ENCODE measurements at regions not wholly inside any gene's neighbourhood (a gene's known extent, or its start where the extent isn't known, plus 50 kb on each side); places are given as distances from the start of the nearest gene placed in this dataset.
"Not testable (repeated sequence)": the region's sequence is repeated elsewhere in the genome, so short reads cannot be mapped to it uniquely, and the experiment has no call there.

DNA sequence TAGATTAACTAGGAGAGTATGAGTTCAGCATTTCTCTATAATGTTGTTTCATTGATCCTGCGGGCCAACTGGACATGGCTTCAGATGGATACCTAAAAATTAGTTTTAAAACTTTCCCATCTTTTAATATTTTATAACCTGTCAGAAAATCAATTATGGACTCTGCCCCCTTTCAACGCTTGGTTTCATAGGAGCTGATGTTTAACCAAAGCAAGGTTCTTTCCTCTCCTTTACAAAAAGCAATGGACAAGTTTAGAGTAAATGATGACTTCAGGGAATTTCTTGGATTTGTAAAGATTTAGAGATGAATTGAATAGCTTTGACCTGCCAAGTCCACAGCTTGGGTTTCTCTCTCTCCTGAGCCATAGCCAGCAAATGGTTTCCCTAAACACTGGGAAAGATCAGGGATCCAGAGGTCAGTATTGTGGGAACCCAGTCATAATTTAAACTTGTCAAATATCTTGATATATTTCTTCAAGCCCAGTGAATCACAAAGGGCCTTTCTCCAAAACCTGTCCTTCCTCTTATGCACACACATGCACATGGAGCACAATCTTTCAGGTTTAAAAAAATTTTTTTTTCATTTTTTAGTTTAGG is 177.1 kb downstream of the EVX1 start:
- no peak for DNase-seq

DNA sequence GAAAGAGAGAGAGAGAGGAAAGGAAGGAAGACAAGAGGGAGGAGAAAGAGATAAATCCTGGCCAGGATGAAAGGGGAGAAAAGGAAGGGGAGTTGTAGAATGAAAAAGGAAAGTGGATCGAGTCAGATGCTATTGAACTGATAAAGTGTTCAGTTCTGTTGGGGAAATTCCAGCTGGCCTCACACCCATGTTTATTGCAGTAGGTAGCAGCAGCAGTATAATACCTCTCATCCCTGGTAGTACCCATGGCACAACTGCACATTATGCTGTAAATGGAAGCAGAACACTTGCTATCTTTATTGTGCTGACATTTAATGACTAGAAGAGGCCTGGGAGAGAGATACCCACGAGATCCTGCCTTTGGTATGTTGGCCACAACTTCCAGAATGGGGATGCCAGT is 178.1 kb downstream of the EVX1 start:
- no peak for DNase-seq

DNA sequence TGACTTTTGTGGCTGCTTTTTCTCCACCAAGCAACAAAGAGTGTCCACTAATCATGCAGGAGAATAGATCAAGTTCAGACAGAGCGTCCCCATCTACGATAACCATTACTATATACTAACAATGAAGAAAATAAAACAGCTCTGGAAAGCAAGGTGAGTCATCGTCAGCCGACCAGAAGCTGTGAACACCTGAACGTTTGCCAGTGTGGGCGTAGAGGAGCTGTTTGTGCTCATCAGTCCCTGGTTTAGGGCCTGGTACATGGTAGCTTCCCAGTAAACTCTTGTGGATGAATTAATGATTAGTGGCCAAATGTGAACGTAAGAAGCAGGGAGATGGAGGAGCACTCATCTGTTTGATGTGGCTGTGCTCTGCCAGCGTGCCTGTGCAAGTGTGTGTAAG is 180.7 kb downstream of the EVX1 start:
- DNase-seq: no peak

DNA sequence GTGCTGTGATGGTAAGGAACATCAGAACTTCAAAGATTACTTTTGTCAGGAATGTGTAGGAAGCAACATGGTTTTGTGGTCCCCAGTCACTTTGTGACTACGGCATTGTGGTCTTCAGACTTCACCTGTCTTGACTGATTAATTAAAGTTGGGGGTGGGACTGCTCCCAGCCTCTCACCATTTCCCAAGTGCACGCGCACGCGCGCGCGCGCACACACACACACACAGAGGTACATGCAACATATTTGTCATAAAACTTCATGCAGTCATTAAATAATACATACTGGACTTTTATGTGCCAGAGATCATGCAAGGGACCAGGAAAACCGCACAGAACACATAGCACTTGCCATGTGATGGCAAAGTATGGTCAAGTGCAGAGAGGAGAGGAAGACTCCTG is 181.2 kb downstream of the EVX1 start:
- DNase-seq: no peak

DNA sequence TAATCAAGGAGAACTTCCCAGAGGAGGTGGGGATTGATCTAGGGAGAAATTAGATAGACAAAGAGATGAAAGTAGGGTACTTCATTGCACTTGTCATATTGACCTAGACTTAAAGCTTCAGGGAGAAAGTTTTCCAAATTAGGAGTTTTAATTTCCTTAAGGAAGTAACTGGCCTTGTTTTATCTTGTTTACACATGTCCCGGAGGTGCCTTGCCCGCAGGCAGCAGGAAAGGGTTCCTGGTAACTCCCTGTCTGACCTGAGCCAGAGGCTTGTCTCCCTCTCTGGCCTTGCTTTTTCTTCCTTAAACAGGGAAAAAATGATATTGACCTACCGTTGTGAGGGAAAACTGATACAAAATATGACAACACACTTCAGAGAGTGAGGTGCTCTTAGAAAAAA is 181.6 kb downstream of the EVX1 start:
- DNase-seq: no peak

DNA sequence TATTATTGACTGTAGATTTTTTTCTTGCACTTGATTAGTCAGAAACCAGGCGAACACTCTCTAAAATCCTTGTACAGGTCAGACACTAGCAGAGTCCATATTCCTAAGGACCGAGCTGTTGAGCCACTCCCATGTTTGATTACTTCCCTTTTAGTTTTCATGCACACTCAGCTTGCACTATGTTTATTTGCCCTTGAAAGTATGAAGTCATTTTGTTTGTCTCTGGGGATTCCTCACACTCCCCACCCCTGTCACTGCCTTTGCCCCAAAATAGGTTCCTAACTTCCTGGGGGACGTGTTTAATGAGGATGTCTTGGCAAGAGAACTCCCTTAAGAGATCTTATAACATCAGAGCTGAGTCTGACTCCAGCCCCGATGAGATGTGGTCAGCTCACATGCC is 182.1 kb downstream of the EVX1 start:
- DNase-seq: no peak

DNA sequence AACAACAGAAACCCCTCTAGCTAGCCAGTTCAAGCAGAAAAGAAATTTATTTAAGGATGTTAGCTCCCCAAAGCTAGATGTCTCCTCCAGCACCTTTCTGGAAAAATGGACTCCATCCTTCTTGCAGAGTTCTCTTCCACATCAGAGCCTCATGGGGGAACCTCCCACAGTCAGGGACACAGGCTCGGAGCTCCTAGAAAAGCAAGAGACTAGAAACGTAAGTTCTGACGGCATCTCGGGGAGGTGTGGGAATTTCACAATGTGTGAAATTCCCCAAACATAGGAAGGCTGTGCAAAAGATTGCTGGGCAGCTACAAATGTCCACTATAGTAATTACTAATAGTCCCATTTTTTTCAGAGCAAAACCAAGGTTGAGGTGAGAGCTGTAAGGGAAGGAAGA is 184.8 kb downstream of the EVX1 start:
- DNase-seq: no peak

DNA sequence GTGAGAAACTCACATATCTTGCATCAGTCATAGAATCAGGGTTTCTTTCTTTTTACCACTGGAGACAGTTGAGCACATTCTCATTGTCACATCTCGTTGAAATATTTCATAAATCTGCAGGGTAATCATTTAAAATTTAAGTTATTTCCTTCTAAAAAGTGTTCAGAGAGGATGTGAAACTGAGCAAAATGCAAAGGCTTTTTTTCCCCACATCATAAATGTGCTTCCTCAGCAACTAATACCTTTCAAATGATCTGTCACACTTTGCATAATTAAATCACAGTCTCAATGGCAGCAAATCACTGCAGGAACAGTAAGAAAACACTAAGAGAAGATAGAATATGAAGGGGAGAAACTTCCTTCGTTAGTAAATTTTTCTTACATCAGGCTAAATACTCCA is 187.5 kb downstream of the EVX1 start:
- no peak for DNase-seq

DNA sequence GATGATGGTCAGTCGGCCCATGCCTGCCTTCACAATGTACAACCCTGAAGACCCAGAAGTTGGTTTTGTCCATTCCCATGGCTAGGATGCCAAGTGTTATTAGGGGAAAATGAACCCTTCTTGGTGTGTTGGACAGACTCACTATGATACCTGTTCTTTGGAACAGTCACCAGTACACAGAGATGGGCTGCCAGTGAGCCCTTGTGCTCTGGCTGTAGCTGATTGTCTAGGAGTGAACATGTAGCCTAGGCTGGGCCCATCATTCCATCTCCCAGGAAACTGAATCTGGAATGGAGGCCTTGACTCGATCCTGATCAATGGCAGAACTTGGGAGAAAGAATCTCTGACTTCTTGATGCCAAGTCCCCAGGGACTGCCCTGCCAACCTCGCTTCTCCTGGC is 188.9 kb downstream of the EVX1 start:
- no peak for DNase-seq

DNA sequence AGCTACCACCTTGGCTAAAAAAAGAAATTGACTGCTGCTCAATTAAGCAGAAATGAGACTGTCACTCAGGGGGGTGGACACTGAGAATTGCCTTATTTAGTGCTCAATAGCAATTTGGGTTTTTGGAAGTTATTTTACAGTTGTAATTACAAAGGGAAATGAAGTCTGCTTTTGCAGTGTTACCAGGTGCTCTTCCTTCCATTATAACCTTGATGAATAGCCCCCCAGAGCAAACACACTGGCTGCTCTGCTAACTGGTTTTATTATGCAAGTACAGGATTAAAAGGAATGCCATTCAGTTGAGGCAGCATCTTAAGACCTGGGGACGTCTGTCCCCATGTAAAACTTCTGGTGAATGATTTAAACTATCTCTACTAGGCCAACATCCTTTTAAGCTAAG is 191.0 kb downstream of the EVX1 start:
- no peak for DNase-seq

DNA sequence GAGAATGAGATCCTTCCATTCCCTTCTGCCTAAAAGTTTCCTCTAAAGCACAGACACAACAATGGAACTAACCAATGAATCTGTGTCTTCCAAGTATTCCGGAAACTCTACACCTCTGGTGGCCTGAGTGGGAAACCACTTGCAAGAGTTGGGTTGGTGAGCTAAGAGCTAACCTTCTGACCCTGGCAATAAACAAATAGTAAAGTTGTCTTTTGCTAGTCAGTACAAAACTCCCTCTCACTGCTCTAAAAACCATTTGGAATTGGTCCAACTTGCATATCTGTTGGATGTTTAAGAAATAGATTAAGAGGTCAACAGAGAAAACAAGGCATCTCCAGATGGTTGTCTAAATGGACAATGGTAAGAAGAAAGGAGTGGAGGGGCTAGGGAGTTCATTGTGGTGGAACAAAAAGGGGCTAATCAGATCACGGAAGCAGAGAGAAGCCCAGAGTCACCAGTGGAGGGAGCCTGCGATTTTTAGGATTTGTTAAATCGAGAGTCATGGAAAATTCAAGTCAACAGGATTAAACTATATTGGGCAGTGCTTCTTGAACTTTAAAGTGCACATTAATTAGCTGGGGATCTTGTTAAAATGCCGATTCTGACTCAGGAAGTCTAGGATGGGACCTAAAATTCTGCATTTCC is 192.3 kb downstream of the EVX1 start:
- no peak for DNase-seq

DNA sequence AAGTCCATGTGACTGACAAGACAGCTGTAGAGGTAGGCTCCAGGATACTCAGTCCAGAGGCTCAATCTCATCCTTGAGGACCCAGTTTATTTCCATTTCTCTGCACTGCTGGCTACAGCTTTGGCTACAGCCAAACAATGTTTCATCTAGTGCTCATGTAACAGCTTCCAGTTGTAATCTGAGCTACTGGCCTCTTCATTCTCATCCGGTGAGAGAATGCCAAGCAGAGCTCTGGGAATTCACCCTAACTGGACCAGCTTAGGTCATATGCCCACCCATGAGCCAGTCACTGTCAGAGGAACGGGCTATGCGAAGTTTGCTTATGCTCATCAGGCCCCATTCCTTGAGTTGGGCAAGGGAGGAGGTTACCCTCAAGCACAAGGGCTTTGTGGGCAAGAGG is 192.9 kb downstream of the EVX1 start:
- DNase-seq: peak in 1 of 3 experiments; percentile 4

DNA sequence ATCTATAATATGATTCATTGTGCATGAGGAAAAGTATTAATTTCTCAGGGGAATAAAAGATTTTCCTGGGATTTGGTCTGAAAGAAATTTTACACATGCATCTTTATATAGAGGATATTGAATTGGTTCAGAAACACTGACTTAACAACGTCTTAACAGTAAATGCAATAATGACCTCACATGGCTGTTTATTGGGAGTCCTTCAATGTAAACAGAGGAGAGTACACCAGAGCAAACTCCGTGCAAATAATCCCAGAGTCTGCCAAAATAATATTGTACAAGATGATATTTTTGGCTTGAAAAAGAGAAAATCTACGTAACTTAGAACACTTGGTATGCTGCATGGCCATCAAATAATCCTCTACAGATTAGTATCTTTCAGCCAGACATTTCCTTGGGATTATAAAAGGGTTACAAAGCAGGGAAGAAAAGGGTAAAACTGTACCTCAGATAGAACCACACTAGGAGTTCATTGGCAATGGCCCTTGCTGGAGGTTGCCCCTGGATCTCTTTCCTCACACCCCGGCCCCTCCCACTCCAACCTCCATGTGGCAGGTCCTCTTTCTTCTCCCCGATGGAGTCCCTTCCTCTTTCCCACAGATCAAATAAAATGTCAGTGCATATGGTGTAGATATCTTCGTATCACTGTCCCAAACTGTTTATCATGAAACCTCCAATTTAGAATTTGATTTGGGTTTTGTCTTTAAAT is 196.4 kb downstream of the EVX1 start:
- no peak for DNase-seq

DNA sequence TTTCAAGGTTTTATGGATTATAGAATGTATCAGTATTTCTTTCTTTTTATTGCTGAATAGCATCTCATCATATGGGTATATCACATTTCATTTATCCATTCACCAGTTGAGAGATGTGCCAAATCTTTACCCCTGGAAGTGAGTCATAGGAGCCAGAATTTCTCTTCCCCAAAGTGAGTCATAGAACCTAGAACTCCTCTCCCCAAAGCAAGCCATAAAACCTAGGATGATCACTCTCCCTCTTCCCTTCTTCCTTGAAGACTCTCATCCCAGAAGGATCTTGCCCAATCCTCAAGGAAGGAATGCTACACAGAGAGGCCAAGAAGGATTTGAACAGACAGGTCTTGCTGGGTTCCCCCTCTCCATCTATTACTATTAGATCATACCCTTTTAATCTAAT is 199.9 kb downstream of the EVX1 start:
- no peak for DNase-seq

DNA sequence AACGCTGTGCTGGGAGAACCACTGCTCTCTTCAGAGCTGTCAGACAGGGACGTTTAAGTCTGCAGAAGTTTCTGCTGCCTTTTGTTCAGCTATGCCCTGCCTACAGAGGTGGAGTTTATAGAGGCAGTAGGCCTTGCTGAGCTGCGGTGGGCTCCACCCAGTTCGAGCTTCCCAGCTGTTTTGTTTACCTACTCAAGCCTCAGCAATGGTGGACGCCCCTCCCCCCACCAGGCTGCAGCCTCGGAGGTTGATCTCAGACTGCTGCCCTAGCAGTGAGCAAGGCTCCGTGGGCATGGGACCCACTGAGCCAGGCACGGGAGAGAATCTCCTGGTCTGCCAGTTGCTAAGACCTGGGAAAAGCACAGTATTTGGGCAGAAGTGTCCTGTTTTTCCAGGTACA is 206.4 kb downstream of the EVX1 start:
- DNase-seq: peak in 1 of 3 experiments; percentile 29

DNA sequence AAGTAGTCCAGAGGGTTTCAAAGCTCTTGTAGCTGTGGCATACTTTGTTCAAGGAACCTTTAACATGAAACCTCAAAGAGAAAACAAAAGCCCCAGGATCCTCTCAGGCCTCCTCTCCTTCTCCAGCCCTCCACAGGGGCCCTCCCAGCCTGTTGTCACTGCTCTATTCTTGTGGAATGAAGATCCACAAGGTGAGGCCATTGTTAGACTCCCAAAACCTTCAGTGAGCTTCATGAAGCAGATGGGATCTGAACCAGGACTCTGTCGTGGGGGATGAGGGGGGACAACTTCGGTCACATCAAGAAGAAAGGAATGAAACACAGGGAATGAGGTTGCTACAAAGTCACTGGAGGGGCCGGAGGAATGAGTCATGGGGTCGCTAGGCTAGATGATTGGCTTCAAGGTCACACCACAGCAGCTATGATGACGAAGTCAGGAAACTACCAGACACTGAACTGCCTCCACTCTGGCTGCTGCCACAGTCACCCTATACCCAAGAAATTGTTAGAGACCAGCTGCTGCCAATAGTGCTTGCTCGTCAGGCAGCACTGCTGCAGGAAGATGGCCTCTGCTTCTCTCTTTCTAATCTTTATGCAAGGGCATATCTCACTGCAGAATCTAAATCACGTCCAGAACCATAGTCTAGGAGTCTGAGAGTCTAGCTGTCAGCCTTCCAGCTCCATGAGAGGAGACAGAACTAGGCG is 208.8 kb downstream of the HIBADH start:
- DNase-seq: no peak

DNA sequence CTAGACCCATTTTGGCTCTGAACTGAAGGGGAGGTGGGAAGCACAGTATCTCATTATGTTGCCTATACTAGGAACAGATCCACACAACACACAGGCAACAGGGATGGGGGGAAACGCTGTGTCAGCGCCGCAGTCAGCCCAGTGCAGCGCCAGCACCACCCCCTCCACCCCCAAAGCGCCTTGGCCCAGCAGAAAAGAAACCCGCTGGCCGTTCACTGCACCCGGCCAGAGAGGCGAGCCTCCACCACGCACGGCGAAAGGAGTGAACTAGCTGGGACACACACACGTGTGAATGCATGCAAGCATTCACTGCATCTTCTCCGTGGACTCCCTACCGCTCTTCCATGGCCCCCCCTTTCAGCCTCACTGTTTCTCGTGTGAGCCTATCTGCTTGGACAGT is 205.6 kb downstream of the HIBADH start:
- not testable (repeated sequence) for DNase-seq

DNA sequence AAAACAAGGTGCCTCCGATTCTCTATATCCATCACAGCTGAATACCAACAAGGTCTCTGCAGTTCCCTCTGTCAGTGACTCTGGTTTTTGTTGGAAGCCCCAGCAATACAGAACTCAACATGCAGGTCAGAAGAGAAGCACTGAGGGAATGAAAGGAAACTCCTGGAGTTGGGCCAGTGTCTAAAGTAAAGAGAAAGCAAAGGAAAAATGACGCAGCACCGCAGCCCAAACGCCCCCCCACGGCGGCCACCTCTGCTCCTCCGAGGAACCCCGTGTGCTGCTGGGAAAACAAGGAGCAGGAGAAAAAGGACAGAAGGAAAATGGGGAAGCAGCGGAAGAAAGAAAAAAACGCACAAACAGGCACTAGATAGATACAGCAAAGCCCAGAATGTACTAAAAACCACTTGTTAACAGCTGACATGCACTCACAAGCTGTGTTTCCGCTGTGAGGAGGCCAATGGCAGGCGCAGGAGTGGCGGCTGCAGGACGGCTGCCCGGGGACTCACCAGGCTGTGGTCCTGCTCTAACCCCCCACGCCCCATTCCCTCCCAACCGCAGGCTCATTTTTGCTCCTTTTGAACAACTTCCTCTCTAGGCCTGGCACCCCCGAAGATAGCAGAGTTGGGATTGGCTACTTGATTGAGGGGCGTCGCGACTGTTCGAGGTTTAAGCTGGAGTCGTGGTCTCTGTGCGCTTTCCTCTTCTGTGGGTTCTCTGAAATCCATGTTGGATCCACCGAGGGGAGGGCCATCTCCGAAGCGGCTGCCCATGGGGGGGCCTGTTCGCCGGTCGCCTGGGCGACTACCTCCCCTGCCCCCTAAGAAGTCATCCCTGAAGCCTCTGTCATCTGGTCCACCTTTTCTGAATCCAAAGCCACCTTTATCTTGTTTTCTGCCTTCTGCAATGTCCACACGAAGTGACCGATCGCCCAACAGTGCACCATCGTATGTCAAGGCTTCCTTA is 204.8 kb downstream of the HIBADH start:
- not testable (repeated sequence) for DNase-seq

DNA sequence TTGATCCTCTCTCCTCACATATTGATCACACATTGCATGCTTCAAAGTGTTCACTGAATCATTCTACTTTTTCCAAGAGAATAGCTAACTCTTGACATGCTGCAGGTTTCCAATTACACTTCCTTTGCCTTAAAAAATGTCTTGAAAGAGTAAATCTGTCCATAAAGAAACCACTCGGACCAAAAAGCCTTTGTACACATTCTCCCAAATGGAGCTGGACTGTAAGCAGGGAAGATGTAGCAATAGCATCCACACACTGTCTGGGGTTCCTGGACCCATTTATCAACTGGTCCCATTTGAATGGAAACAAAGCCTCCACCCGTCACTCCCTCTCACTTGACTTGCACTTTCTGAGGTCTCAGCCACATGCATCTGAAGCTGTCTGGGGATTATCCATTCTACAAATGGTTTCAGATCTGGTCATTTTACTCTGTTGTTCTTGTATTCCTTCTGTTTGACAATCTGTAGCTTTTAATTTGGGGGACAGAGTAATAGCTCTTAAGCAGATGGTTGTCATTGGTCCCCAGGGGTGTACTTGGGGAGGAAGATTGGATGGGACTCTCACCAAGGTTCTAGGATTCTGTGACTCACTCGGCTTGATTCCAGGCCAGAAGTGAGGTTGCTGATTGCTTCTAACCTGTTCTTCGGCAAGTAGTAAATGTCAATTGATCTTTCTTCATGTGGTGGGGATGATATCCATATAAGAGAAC is 203.5 kb downstream of the HIBADH start:
- no peak for DNase-seq

DNA sequence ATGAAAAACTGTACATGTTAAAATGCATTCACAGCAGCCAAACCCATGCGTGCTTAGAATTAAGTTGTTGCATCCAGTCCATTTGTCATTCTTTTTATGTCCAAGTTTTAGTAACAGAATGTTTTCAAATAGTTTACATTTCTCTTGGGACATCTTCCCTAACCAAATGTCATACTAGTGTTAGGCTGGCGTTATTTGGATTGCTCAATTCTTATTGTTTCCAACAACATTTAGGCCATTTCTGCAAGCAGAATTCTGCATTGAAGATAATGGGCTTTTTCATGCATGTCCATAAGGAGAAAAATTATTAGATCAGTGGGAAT is 203.0 kb downstream of the HIBADH start:
- no peak for DNase-seq

DNA sequence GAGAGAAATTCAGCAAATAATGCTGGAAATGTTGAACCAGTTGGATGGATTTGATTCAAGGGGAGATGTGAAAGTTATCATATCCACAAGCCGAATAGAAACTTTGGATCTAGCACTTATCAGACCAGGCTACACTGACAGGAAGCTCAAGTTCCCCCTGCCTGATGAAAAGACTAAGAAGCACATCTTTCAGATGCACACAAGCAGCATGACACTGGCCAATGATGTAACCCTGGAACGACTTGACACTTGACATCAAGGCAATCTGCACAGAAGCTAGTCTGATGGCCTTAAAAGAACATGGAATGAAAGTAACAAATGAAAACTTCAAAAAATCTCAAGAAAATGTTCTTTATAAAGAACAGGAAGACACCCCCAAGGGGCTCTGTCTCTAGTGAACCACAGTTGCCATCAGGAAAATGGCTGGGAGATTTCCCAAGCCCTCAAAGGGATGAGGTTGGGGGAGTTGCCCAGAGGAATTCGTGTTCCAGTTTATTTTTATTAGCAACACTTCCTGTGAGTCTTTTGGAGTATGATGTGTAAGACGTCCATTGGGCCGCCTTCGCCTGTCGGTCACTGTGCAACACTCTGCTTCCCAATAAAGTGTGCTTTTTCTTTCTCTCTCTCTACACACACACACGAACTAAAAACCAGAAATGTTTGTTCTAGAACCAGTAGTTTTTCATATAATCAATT is 200.0 kb downstream of the HIBADH start:
- no peak for DNase-seq

DNA sequence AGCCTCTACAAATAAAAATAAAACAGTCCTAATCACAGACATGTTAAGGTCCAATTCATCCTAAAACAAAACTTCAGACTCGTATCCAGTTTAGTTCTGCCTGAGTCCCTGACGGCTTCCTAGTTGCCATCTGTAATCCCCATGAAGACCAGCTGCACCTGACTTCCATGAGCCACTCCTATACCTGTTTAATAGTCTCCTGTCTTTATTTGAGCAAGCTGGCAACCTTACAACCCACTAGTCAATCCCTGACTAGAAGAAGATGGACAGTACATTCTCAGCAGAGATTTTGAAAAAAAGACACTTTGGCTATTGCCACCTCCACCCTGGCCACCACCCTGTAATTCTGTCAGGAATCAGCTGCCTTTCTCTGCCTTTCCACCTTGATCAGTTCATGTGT is 197.7 kb downstream of the HIBADH start:
- no peak for DNase-seq
